Bone marrow (tissue), 2 donors: ENCODE measurements at regions not wholly inside any gene's neighbourhood (a gene's known extent, or its start where the extent isn't known, plus 50 kb on each side); places are given as distances from the start of the nearest gene placed in this dataset.
"Not testable (repeated sequence)": the region's sequence is repeated elsewhere in the genome, so short reads cannot be mapped to it uniquely, and the experiment has no call there.

Experiments used
- DNase-seq, 2 donors: peaks; one replicate each; lab custom pipeline; 2025; lab: John Stamatoyannopoulos, UW

DNA sequence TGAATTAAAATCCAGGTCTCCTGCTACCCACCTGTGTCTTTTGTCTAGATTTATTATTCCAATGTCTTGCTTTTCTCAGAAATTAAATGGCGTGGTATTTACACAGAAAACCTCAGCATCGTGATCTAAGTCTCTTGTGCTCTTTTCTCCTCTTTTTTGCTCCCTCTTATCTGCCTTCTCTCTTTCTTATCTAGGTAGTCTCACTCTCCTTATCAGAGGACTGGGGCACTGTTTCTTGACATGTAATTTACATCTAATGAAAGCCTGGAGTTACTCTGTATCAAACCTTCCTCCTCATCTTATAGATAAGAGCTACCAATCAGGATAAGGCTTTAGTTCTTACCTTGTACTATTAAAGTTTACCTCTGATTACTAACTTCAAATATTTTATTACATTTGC, 933.8 kb downstream of the TLE1 start:
- DNase-seq: no peak

DNA sequence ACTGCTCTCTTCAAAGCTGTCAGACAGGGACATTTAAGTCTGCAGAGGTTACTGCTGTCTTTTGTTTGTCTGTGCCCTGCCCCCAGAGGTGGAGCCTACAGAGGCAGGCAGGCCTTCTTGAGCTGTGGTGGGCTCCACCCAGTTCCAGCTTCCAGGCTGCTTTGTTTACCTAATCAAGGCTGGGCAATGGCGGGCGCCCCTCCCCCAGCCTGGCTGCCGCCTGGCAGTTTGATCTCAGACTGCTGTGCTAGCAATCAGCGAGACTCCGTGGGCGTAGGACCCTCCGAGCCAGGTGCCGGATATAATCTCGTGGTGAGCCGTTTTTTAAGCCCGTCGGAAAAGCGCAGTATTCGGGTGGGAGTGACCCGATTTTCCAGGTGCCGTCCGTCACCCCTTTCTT, 942.3 kb downstream of the TLE1 start:
- DNase-seq: not testable (repeated sequence)

DNA sequence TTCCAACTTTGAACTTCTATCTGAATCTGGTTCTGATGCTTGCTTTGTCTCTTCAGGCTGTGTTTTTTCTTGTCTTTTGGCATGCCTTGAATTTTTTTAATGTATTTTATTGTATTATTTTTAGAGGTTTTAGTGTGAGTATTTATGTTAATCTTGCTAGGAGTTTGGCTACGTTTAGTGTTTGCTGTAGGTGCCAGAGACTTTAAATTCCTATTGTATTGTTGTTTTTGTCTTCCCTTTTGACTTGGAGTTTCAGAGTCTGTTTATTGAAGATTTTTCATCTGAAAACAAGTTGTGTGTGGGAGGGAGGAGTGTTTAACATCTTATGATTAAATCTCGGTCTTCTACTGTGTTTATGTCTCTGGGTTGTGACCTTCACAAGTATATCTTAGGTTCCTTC, 956.8 kb downstream of the TLE1 start:
- no peak for DNase-seq

DNA sequence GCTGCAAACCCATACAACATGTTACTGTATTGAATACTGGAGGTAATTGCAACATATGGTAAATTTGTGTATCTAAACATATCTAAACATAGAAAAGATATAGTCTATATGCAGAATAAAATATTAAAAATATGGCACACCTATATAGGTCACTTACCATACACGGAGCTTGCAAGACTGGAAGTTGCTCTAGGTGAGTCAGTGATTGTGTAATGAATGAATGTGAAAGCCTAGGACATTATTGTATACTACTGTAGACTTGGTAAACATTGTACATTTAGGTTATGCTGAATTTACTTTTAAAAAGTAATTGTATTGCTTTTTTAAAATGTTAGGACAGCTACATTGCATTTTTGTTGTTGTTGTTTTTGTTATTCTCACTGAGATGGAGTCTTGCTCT, 968.8 kb downstream of the TLE1 start:
- DNase-seq: no peak

GRCh38 chr9:80707120-80707519, 982.2 kb downstream of the TLE1 start:
- no peak for DNase-seq

DNA sequence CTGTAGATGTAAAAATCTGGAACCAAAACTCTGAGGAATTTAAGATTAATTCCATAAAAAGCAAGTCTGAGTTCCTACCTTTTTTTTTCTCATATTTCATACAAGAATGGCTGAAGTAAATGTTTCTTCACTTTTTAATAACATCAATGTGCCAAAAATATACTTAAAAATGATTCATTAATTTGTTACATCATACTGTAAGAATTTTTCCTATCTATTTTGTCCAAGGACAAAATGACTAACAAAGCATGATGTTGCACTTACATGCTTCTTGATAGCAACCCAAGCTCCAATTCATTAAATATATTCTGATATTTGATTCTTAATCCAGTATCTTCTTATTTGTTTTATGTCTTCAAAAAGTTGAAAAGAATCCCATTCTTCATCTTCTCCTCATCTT, 988.3 kb downstream of the TLE1 start:
- no peak for DNase-seq

GRCh38 chr9:80699511-80699998, 989.8 kb downstream of the TLE1 start:
- DNase-seq: no peak

- DNase-seq: no peak
These were observed 990.5 kb downstream of the TLE1 start for GRCh38 chr9:80698725-80699410.

GRCh38 chr9:80692751-80693150, 996.6 kb downstream of the TLE1 start:
- DNase-seq: no peak

GRCh38 chr9:80691229-80691628, 998.1 kb downstream of the TLE1 start:
- no peak for DNase-seq

- DNase-seq: no peak
These were observed 998.9 kb downstream of the TLE1 start for GRCh38 chr9:80690349-80690939.

GRCh38 chr9:80679916-80680315, 1009.4 kb downstream of the TLE1 start:
- no peak for DNase-seq

GRCh38 chr9:80678906-80679305, 1010.4 kb downstream of the TLE1 start:
- DNase-seq: no peak

DNA sequence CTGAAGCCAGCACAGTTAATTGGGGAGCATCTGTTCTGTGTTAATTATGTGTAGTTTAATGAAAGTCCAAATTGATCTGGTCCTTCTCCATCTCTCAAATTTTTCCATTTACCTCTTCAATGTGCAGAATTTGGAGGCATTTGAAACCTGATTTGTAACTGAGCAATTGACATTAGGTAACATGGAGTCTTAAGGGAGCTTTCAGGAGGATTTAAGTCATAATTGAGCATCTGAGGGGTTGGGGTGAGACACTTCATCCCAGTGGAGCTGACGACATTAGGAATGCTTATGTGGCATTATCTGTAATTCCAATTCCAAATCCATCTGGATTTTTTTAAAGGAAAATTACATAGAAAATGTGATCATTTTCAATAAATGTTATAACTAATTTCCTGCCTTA, 1015.9 kb downstream of the TLE1 start:
- DNase-seq: no peak

GRCh38 chr9:80665479-80665878, 1023.9 kb downstream of the TLE1 start:
- no peak for DNase-seq

- DNase-seq: no peak
These were observed 1024.8 kb downstream of the TLE1 start for GRCh38 chr9:80664327-80665210.

DNA sequence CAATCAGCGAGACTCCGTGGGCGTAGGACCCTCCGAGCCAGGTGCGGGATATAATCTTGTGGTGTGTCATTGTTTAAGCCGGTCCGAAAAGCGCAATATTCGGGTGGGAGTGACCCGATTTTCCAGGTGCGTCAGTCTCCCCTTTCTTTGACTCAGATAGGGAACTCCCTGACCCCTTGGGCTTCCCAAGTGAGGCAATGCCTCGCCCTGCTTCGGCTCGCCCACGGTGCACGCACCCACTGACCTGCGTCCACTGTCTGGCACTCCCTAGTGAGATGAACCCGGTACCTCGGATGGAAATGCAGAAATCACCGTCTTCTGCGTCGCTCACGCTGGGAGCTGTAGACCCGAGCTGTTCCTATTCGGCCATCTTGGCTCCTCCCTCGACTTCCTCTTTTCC, 1029.6 kb downstream of the TLE1 start:
- DNase-seq: not testable (repeated sequence)

- DNase-seq: no peak
These were observed 1038.3 kb downstream of the TLE1 start for GRCh38 chr9:80651044-80651443.

DNA sequence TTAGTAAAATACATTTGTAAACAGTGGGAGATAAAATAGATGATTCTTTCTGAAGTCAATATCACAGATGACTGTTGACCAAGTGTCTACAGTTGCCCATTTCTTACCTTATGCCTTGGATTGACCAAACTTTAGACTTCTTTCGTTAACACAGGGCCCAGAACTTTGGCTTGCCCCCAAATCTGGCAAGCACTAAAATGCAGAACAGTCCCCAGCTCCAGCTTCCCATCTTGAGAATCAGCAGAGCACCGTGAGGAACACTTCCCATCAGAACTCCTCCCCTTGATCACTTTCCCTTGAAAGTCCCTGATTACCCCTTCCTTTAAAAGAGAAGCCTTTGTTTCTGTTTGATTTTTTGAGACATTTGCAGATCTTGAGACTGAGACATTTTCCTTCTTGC, 1039.9 kb downstream of the TLE1 start:
- no peak for DNase-seq

DNA sequence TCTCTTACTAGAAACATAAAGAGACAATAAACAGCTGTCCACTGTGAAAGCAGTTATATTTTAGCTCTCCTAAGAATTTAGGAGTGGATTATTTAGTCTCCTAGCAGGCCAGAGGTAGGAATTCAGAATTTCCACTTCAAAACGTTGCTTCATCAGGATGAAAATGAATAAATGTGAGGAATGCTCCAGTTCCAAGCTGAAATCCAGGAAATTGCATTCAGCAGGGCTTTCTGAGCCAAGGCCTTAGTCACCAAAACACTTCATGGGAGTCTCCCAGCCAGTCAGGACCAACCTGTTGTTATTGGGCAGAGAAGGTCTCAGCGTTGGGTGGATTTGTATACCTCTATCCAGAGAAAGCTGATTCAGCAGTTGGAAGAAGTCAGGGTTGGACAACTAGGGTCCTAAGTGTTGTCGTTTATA, 1040.3 kb downstream of the TLE1 start:
- DNase-seq: no peak

DNA sequence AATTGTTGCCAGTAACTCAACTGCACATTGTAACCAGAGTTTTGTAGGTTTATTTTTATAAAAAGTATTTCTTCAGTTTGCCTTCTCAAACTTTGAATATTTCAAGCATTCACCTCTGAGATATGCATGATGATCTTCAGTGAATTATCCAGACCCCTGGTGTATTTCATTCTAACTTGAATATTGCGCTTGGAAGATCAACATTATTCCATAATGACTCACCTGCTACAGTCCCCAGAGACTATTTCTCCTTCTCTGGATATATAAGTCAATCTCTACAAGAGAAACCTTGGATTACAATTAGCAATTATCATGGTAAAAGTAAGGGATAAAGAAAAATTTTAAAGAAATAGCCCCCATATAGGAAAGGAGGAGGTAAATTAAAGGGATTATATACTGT, 1041.0 kb downstream of the TLE1 start:
- no peak for DNase-seq

DNA sequence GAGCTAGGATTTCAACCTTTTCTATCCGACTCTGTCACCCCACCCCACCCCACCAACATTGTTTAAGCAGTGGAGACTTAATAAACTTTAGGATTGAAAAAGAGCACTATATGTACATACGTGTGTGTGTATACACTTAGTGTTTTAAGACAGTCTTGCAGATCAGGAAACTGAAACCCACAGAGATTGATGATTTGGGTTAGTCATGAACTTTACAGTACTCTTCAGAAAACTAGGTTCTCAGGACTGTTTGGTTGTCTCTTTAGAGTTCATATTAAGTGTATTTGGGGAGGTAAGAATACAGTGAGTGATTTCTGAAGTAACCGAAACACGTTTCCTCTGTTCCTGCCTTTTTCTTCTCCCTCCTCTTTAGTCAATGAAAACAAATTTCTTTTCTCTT, 1043.1 kb downstream of the TLE1 start:
- no peak for DNase-seq

DNA sequence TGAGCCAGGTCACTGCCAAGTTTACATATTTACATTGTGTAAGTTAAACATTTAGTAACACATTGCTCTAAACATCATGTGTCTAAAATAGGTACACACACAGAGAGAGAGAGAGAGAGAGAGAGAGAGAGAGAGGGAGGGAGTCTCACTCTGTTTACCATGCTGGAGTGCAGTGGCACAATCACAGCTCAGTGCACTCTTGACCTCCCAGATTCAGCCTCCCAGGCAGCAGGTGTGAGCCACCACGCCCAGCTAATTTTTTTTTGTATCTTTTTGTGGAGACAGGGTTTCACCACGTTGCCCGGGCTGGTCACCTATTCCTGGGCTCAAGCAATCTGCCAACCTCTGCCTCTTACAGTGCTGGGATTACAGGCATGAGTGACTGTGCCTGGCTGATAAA, 1045.3 kb downstream of the TLE1 start:
- no peak for DNase-seq
